GM21447 (cell line): ENCODE measurements at regions not wholly inside any gene's neighbourhood (a gene's known extent, or its start where the extent isn't known, plus 50 kb on each side); places are given as distances from the start of the nearest gene placed in this dataset.

Experiments
- ATAC-seq: cut with Tn5 transposase; IDR thresholded peaks from one replicate; pipeline ENCODE4 v1.9.1; 2021; ENCODE audit not compliant: unreplicated experiment

- ATAC-seq, result no peak
These were observed 88.4 kb downstream of the VEGFA start for GRCh38 chr6:43858161-43859153.

- no peak for ATAC-seq
These were observed 86.2 kb downstream of the VEGFA start for GRCh38 chr6:43856005-43856765.

- ATAC-seq, result no peak
These were observed 85.2 kb downstream of the VEGFA start for GRCh38 chr6:43855247-43855646.

- no peak for ATAC-seq
These were observed 83.1 kb downstream of the VEGFA start for GRCh38 chr6:43853066-43853650.

- ATAC-seq, result no peak
These were observed 82.4 kb downstream of the VEGFA start for GRCh38 chr6:43852350-43852864.

GRCh38 chr6:43851204-43851865 is 81.3 kb downstream of the VEGFA start:
- no peak for ATAC-seq

- no peak for ATAC-seq
These were observed 80.5 kb downstream of the VEGFA start for GRCh38 chr6:43850314-43851203.

GRCh38 chr6:43849844-43850243 is 79.8 kb downstream of the VEGFA start:
- ATAC-seq, result no peak

GRCh38 chr6:43848671-43849391 is 78.8 kb downstream of the VEGFA start:
- no peak for ATAC-seq

- no peak for ATAC-seq
These were observed 78.0 kb downstream of the VEGFA start for GRCh38 chr6:43847741-43848630.

- no peak for ATAC-seq
These were observed 76.5 kb downstream of the VEGFA start for GRCh38 chr6:43846556-43846955.

- no peak for ATAC-seq
These were observed 75.6 kb downstream of the VEGFA start for GRCh38 chr6:43845646-43846045.

GRCh38 chr6:43843669-43844171 is 73.7 kb downstream of the VEGFA start:
- no peak for ATAC-seq

GRCh38 chr6:43843097-43843645 is 73.2 kb downstream of the VEGFA start:
- no peak for ATAC-seq

- no peak for ATAC-seq
These were observed 72.3 kb downstream of the VEGFA start for GRCh38 chr6:43842231-43842794.

GRCh38 chr6:43840490-43841218 is 70.6 kb downstream of the VEGFA start:
- no peak for ATAC-seq
